Heart right ventricle (tissue), 16 donors: ENCODE measurements at regions not wholly inside any gene's neighbourhood (a gene's known extent, or its start where the extent isn't known, plus 50 kb on each side); places are given as distances from the start of the nearest gene placed in this dataset.

ENCODE experiments used
- ATAC-seq, 8 donors: fragments of 200-7000 bp; cut with Tn5 transposase; one replicate each; pipeline ENCODE4 v1.9.1; 2020; ENCODE audit warnings: mild to moderate bottlenecking in 8 of 8, moderate library complexity in 8 of 8, moderate number of reproducible peaks in 1 of 8
- DNase-seq, 2 donors: peaks; one replicate each; pipeline ENCODE4 v3.0.0-alpha.2; 2020
- H3K27ac ChIP-seq, 10 donors: fragments of 200-600 bp; sonication (generic) in 2 of 10; one replicate each; pipeline versions ENCODE4 v1.5.0 to v1.8.0; 2020 to 2022; ENCODE audit warnings: mild to moderate bottlenecking in 3 of 10
- H3K27me3 ChIP-seq, 7 donors: fragments of 200-600 bp; one replicate each; pipeline ENCODE4 v1.8.0; 2021 to 2022; ENCODE audit warnings: mild to moderate bottlenecking in 2 of 7
- H3K36me3 ChIP-seq, 9 donors: fragments of 200-600 bp; sonication (generic) in 1 of 9; one replicate each; pipeline versions ENCODE4 v1.5.0 to v1.8.0; 2020 to 2022; ENCODE audit warnings: mild to moderate bottlenecking in 2 of 9
- H3K4me1 ChIP-seq, 9 donors: fragments of 200-600 bp; sonication (generic) in 1 of 9; one replicate each; pipeline versions ENCODE4 v1.5.0 to v1.8.0; 2020 to 2022; ENCODE audit warnings: mild to moderate bottlenecking in 4 of 9
- H3K4me3 ChIP-seq, 10 donors: fragments of 200-600 bp; sonication (generic) in 2 of 10; one replicate each; pipeline versions ENCODE4 v1.5.0 to v1.8.0; 2020 to 2022; ENCODE audit warnings: mild to moderate bottlenecking in 7 of 10, moderate library complexity in 2 of 10
- H3K9me3 ChIP-seq, 11 donors: fragments of 200-600 bp in 10 of 11; sonication (generic) in 2 of 11; one replicate each; pipeline versions ENCODE4 v1.5.0 to v1.8.0; 2013 to 2022; ENCODE audit warnings: mild to moderate bottlenecking in 2 of 11, control low read depth in 1 of 11, moderate library complexity in 1 of 11
- WGBS, 2 donors: extraction: QIAGEN DNeasy Blood & Tissue Kit; methylation state at CpG; one replicate each; pipeline ENCODE4 v1.1.7; 2013; ENCODE audit warnings: inconsistent platforms in 1 of 2; 5-methylcytosine and 5-hydroxymethylcytosine counted together
- intact Hi-C, 10 donors: fragments of 100-400 bp; cut with DNase I; formaldehyde crosslinking; loops; one replicate each; pipeline versions ENCODE4 v1.11.1 to v1.14.2; 2022
- TF ChIP-seq, protein P1 (sequence below), 9 donors: fragments of 200-600 bp; sonication (generic) in 2 of 9; IDR thresholded peaks; one replicate each; pipeline versions ENCODE4 v1.5.0 to v1.8.0; 2021 to 2022; ENCODE audit warnings: antibody characterized with exemption in 9 of 9, mild to moderate bottlenecking in 5 of 9, moderate library complexity in 1 of 9
- donor health status: Arrhythmogenic right ventricular cardiomyopathy.
- donor health status: ischemic (EF 13 %, LVEDD 7.1; RV severe dilation, severe dysfunction).
- donor health status: healthy with polysubstance abuse.
- donor health status: DM: no; HTN: yes; CAD: no.
- donor health status: DM: no; HTN: no; CAD: no.
- donor health status: ischemic (EF 25% LVEDD 6.9; RV normal size, moderate dysfunction).
- donor health status: ischemic (EF 25% LVEDD 5.7; RV mildly dilated, moderate dysfunction).
- donor health status: healthy.
- donor health status: DM: yes; HTN: yes; CAD: no.
- donor health status: Ischemic cardiomyopathy.
- donor health status: ischemic (EF 35%, LVEDD 5.7; RV mildly dilated, moderate dysfunction).
- donor health status: nonischemic (EF 11% LVEDD 7.7; RV severe dilation, severe dysfunction).
- donor health status: DM: yes; HTN: yes; CAD: no.
- donor health status: PGD.
- donor health status: ischemic (EF 29% LVEDD 5.4; RV normal size, mild dysfunction).
- donor health status: nonischemic (EF 23%, LVEDD 6.1; RV moderate dilation, normal function).

DNA sequence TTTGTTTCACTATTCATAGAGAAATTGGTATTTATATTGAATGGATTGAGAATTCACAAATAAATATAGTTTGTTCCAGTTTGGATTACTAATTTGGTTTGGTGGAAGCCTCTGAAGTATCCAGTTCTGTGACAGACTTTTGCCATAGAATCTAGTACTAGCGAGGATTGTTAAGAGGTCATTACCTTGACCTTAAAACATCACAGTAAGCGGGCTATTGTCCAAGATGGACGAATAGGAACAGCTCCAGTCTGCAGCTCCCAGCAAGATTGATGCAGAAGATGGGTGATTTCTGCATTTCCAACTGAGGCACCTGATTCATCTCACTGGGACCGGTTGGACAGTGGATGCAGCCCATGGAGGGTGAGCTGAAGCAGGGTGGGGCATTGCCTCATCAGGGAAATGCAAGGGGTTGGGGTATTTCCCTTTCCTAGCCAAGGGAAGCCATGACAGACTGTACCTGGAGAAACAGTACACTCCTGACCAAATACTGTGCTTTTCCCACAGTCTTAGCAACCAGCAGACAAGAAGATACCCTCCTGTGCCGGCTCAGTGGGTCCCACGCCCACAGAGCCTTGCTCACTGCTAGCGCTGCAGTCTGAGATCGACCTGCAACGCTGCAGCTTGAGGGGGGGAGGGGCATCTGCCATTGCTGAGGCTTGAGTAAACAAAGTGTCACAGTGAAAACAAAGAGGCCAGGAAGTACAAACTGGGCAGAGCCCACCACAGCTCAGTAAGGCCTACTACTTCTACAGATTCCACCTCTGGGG, 66.4 kb upstream of the NEDD9 start:
- H3K36me3 ChIP-seq, result no peaks in the 10 kb centered on the region
- H3K27ac ChIP-seq, result no peak overlapping the region
- intact Hi-C loops, result no loop called here
- 79 to 83% methylated on average over 9 of the region's 9 CpGs for WGBS, 2 donors
- TF ChIP-seq, protein P1, sequence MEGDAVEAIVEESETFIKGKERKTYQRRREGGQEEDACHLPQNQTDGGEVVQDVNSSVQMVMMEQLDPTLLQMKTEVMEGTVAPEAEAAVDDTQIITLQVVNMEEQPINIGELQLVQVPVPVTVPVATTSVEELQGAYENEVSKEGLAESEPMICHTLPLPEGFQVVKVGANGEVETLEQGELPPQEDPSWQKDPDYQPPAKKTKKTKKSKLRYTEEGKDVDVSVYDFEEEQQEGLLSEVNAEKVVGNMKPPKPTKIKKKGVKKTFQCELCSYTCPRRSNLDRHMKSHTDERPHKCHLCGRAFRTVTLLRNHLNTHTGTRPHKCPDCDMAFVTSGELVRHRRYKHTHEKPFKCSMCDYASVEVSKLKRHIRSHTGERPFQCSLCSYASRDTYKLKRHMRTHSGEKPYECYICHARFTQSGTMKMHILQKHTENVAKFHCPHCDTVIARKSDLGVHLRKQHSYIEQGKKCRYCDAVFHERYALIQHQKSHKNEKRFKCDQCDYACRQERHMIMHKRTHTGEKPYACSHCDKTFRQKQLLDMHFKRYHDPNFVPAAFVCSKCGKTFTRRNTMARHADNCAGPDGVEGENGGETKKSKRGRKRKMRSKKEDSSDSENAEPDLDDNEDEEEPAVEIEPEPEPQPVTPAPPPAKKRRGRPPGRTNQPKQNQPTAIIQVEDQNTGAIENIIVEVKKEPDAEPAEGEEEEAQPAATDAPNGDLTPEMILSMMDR (IDR thresholded peaks at IDR 0.05), result no peak
- H3K4me3 ChIP-seq, result no peak overlapping the region
- peaks cover 0 to 37% (median 0%) of the 10 kb centered on the region in 11 donors for H3K9me3 ChIP-seq
- ATAC-seq, result no peak
- no peaks in the 10 kb centered on the region for H3K4me1 ChIP-seq
- no peak for DNase-seq
- H3K27me3 ChIP-seq, result no peaks in the 10 kb centered on the region

DNA sequence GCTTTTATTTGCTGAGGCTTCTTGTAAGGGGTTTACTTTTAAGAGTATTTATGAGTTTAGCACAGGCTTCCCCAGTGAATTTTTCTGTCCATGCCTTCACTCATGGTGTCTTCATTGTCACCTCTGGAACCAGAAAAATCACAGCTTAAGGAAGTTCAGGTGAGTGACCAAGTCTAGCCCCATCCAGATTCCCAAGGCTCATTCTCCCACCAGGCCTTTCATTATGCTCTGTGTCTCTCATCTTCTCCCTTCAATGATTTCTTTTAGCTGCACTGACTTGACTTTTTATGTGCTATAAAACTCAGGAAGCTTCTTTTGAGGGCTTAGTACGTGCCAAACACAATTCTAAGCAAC, 64.9 kb upstream of the NEDD9 start:
- no peaks in the 10 kb centered on the region for H3K36me3 ChIP-seq
- intact Hi-C loops, result no loop called here
- WGBS, 2 donors, result 95 to 97% methylated on average over 1 of the region's 1 CpG
- DNase-seq (no peak), ATAC-seq (no peak)
- peaks cover 0 to 24% (median 0%) of the 10 kb centered on the region in 11 donors for H3K9me3 ChIP-seq
- no peaks in the 10 kb centered on the region for H3K27me3 ChIP-seq
- TF ChIP-seq, protein P1 (IDR thresholded peaks at IDR 0.05), result no peak
- no peak overlapping the region for H3K27ac ChIP-seq
- no peak overlapping the region for H3K4me3 ChIP-seq
- H3K4me1 ChIP-seq, result no peaks in the 10 kb centered on the region

DNA sequence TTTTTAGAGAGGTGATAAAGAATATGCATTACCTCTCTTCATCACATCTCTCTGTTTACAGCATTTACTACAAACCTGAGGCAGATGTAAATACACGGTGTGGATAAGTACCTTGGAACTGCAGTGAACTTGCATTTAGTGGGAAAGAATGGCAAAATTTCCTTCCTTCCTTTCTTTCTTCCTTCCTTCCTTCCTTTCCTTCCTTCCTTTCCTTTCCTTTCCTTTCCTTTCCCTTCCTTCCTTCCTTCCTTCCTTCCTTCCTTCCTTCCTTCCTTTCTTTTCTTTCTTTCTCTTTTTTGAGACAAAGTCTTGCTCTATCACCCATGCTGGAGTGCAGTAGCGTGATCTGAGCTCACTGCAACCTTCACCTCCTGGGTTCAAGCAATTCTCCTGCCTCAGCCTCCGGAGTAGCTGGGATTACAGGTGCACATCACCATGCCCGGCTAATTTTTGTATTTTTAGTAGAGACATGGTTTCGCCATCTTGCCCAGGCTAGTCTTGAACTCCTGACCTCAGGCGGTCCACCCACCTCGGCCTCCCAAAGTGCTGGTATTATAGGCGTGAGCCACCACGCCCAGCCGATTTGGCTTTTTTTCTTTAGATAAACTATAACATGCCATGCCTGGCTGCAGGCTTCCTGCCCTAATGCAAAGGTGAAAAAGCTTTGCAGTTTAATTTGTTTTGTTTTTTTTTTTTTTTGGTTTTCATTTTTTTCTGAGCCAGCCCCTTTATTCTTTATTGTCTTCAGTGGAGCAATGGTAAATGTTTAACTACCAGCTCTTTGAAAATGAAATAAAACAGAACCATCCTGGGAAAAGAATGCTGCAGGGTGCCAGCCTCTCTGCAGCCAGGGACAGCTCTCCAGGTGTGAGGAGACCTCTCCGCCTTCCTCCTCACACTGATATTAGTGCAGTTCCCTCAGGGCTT, 64.2 kb upstream of the NEDD9 start:
- Histone ChIP-seq H3K27ac (no peak overlapping the region), H3K4me3 (no peak overlapping the region), H3K27me3 (no peaks in the 10 kb centered on the region), H3K9me3 (peaks cover 0 to 20% (median 0%) of the 10 kb centered on the region in 11 donors), H3K4me1 (no peaks in the 10 kb centered on the region), H3K36me3 (no peaks in the 10 kb centered on the region)
- DNase-seq (no peak), ATAC-seq (no peak)
- intact Hi-C loops, result no loop called here
- 95 to 97% methylated on average over 11 of the region's 11 CpGs for WGBS, 2 donors
- TF ChIP-seq, protein P1 (IDR thresholded peaks at IDR 0.05), result no peak

DNA sequence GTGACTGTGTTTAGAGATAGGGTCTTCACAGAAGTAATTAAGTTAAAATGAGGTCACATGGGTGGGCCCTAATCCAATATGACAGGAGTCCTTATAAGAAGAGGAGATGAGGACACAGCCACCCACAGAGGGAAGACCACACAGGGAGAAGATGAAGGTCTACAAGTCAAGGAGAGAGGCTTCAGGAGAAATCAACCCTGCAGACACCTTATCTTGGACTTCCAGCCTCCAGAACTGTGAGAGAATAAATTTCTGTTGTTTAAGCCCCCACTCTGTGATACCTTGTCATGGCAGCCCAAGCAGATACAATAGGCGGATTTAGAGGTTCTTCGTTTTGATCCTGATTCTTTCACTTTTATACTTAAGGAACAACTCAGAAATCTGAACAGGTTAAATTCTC, 63.5 kb upstream of the NEDD9 start:
- H3K27ac ChIP-seq, result no peak overlapping the region
- DNase-seq (no peak), ATAC-seq (no peak)
- intact Hi-C loops, result no loop called here
- H3K4me1 ChIP-seq, result no peaks in the 10 kb centered on the region
- no peaks in the 10 kb centered on the region for H3K36me3 ChIP-seq
- peaks cover 0 to 13% (median 0%) of the 10 kb centered on the region in 11 donors for H3K9me3 ChIP-seq
- TF ChIP-seq, protein P1 (IDR thresholded peaks at IDR 0.05), result no peak
- no peaks in the 10 kb centered on the region for H3K27me3 ChIP-seq
- 95 to 100% methylated on average over 2 of the region's 2 CpGs for WGBS, 2 donors
- H3K4me3 ChIP-seq, result no peak overlapping the region
